Left forelimb (tissue), 1 donor: ENCODE measurements at regions not wholly inside any gene's neighbourhood (a gene's known extent, or its start where the extent isn't known, plus 50 kb on each side); places are given as distances from the start of the nearest gene placed in this dataset.
"Not testable (repeated sequence)": the region's sequence is repeated elsewhere in the genome, so short reads cannot be mapped to it uniquely, and the experiment has no call there.

Experiments used
- DNase-seq: peaks from one replicate; pipeline ENCODE4 v3.0.0-alpha.2; 2018; ENCODE audit warnings: low spot score

DNA sequence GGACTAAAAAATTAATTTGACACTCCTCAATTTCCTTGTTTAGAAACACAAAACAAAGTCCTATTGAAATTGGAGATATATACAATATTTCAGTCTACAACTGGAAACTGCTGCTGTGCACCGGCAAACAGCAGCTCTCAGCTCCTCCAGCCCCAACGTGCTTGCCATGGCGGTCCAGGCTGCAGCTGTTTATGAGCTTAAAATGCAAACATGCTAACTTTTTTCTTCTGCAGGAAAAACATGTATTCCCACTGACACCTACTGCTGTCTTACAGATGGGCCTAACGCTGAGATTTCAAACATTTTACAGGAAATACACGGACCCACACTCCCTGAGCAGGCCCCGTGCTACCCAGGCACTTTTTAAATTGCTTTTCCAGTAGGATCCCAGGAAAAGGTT, 195.5 kb downstream of the BCL11A start:
- DNase-seq: no peak

DNA sequence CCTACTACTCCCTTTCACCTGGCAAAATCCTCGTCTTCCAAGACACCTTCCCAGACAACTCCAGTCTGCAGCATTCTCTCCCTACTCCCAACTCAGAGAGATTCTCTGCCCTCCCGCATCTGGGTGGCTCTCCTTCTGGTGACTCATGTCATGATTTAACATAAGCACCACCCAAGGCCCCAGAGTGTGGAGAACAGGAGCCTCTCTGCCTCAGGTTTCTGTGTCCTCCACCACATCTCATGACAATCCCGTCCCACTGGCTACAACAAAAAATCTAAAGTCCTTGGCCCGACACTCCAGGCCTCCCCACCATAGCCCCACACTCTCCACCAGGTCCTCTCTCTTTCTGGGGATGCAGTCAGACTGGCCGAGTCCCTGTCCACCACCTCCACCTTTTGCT, 197.1 kb downstream of the BCL11A start:
- no peak for DNase-seq

DNA sequence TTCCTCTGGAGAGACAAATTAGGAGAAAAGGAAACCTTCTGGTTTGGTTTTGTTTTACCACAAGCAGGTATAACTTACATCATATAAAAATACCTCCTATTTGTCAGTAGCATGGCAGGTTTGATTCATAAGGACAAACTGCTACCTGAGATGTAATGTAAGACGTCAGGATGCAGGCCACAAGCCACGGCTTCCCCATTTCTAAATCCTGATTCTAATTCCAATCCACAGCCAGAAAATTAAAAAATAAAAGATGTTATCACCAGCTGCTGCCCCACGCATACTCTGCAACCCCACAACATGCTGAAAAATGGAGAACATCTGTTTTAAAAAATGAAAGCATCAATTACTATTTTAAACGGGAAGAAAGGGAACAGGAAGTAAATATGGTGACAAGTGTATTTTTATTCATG, 197.6 kb downstream of the BCL11A start:
- DNase-seq: no peak

DNA sequence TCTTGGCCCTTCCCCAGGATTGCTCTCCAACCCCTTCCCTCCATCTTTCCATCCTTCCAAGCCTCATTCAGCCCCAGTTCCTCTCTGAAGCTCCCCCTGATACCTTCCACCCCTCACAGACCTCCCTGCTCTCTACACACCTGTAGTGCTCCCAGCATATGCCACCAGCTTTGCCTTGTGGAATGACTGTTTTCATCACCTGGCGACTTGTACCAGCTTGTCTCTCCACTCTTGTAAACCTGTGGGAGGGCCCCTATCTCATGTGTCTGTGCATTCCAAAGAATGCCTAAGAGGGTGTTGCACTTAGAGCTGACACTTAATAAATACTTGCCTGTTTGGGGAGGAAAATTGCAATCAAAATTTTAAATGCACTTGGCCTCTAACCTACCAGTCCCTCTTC, 198.7 kb downstream of the BCL11A start:
- no peak for DNase-seq

DNA sequence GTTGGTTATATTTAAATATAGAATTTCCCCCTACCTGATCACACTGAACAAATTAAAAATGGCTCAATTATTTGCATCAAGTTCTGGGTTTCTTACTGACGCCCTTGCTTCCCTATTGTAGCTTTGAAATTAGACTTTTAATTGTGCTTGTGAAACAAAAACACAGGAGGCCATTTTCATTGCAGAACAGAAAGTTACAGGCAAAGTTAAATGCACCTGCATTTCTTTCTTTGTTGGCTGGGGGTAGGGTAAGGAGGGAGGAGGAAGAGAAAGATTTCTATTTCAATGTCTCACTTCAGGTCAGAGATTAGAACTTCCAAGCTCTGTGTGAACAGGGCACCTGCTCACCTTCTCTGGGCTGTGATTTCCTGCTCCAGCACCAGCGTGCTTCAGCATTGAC, 199.6 kb downstream of the BCL11A start:
- DNase-seq: no peak

DNA sequence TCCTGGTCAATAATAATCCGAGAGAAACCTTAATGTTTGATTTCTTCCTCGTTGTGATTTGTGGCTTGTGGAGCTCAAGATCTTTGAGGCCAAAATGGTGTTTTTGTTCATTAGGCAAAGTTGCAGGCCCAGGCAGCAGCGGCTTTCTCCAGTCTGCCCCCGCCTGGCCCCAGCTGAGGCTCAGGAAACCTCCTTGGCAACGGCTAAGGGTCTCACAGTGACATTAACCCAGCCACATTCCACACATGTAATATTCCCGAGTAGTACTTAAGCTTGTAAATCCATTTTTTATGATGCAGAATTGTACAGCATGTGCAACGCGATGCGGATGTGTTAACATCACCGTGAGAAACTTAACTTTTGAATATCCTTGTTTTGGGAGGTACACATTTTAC, 200.1 kb downstream of the BCL11A start:
- DNase-seq: no peak

DNA sequence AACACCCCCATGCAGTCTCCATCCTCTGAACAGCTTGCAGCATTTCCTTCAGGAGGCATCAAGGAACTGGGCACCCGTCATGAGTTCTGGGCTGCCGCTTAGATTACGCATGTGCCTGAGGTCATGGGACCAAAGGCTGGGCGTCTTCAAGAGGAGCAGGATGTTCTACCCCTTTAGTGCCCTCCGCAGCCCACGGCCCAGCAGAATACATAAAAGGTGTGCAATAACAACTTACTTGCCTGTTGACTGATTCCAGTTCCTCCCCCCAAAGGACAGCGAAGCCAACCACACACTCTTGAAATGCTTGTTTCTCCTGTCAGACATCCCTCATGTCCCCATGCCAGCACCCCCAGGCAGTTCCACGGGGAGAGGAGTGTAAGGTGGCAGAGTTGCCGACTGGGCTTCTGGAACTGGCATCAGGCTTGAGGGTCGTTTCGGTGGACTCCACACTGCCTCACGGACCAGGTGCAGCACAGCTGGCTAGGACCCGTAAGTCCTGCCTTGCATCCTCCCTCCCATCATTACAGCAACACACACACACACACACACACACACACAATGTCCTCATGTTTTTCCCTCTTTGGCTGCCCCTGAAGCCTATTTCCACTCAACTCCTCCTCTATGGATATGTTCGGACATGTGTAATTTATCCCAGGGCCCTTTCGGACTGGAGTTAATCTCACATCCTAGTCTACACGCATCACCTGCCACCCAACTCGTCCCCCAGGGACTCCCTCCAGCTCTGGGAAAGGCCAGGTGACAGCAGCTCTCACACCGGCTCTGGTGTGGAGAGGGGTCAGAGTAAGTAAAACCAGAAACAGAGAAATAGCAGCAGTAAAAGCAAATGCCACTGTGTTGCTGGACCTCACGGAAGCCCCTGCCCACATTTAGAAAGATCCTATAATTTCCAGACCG, 200.7 kb downstream of the BCL11A start:
- DNase-seq: no peak

DNA sequence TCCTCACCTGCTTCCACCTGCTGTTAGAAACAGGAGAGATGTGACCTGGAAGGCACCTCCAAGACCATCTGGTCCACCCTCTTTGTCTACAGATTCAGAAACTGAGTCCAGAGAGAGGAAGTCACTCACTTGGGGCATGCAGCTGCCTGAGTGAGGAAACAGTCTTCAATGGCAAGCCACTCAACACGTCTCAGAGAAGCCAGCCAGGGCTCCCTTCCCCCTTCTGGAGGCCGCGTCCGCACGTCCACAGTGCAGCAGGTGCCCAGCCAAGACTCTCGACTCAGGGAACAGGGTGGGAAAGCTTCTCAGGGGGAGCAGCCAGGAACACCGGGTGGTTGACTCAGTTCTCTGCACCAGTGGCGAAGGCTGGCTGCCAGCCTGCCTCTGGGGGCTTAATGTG, 201.7 kb downstream of the BCL11A start:
- no peak for DNase-seq

DNA sequence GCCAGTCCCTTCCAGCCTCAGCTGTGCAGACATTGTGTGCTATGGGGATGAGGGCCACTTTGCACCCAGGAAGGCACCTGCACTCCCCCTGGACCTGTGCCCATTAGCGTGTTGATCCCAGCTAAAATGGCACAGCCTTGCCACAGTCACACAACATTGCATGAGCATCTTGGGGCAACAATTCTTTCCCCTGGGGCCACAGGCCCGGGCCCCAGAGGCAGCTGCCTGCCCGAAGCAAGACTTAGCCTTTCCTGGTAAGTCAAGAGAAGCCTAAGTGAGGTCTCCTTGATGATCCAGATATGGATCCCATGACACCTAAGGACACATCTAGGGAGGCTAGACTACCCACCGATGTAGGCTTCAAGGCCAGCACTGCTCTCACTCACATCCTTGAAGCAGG, 202.1 kb downstream of the BCL11A start:
- no peak for DNase-seq

DNA sequence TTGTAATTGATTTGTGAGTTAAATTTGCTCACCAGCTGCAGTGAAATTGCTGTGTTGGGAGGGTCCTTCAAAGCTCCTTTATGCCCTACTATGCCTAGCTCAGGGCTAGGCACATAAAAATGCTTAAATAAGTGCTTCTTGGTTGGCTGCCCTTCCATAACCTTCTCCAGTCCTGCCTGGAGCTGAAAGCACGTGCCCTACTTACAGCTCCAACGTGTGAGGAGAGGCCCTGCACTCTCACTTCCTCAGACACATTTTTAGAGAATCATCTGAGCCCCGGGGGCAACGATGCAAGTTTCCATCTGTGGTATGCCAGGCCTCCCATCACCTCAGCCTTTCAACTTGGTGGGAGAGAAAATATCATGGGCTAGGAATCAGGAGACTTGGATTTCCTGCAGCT, 202.7 kb downstream of the BCL11A start:
- DNase-seq: no peak

DNA sequence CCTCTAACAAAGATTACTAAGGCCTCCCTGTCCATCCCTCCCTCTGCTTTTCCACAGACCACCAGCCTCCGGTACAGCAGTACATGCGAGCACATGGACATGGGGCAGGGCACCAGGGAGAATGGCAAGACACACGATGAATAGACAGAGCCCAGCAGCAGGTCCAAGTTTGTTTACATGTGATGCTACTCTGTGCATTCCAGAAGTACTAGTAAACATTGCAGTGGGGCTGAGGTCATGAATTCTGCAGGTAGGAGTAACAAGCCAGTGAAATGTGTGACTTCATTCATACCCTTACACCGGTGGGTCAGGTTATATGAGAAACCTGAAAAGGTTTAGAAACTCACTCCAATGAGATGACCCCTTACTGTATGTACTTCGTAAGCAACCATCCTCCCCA, 205.7 kb downstream of the BCL11A start:
- no peak for DNase-seq

DNA sequence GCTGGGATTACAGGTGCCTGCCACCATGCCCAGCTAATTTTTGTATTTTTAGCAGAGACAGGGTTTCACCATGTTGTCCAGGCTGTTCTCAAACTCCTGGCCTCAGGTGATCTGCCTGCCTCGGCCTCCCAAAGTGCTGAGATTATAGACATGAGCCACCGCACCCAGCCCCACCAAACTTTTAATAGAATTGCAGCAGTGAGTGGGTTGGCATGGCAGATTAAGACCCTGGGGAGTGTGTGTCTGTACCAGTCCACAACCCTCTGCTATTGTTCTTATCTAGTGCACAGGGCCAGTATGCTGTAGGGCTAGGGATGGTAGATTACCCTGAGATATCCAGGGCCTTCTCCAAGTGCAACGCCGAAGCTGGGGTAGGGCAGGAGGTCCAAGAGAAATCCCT, 211.0 kb downstream of the BCL11A start:
- not testable (repeated sequence) for DNase-seq

DNA sequence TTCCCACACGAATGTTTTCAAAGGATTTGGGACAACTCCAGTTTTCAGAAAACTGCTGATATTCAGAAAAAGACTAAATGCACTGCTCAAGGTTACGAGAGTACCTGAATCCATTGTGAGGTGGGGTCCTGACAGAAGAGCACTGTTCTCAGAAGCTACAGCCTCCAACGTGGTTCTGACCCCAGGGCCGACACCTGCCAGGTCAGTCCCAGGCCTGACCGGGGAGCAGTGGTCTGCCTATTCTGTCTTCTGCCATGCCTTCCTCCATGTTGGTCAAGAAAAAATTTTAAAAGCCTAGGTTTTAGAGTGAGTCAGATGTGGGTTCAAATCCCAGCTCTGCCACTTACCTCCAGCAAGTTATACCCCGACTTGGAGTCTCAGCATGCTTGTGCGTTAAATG, 212.3 kb downstream of the BCL11A start:
- no peak for DNase-seq

DNA sequence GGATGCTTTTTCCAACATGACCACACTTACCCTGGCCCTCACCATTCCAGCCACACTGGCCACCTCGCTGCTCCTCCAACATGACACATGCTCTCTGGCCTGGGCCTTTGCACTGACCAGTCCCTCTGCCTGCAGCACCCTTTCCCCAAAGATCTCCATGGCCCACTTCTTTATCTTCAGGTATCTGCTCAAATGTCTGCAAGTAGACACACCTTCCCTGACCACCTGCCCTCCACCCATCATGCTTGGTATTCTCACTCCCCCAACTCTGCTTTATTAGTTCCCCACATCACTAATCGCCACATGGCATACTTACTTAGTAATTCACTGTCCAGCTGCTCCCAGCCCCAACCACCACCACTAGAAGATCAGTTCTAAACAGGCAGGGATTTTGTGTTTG, 214.2 kb downstream of the BCL11A start:
- no peak for DNase-seq

DNA sequence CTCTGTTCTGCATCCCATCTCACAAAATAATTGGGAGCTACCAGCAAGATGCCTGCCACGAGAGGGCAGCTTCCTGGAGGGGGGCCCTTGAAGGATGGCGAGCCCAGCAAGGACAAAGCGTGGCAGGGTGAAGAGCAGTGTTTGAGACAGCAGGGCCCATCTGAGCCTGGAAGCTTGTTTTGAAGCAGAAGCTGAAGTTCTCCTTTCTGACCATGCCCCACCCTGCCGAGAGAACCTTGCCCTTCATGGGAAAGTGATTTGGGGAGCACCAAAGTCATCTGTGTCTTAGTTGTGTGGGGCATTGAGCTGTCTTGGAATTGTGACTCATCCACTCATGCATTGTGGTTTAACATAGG, 216.3 kb downstream of the BCL11A start:
- DNase-seq: no peak

DNA sequence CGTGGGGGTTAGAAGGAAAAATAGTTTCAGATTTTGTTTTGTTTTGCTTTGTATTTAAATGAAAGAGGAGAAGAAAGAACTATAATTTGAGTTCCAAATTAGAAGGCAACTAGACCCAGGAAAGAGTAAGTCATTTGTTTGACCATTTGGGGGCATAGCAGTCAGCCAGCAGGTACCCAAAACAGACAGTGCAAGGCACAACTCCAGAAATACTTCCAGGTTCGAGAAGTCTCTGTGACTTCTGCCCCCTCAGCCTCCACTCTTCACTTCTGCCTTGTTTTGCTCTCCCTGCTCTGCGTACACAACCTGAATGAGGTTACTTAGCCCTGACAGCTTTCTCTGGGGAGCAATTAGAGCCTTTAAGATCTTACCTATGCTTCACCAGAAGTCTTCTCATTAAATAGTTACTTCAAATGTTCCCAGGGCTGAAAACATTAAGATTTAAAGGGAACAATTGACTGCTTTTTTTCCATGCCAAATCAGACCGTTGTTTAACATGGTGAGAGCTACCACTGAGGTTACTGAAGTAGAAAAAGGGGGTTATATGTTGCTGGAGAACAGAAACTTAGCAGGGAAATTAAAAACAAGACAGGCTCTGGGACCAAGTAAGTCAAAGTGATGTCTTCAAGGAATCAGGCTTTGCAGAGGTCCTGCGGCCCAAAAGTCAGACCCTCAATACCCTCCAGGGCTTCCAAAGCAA, 216.9 kb downstream of the BCL11A start:
- no peak for DNase-seq

DNA sequence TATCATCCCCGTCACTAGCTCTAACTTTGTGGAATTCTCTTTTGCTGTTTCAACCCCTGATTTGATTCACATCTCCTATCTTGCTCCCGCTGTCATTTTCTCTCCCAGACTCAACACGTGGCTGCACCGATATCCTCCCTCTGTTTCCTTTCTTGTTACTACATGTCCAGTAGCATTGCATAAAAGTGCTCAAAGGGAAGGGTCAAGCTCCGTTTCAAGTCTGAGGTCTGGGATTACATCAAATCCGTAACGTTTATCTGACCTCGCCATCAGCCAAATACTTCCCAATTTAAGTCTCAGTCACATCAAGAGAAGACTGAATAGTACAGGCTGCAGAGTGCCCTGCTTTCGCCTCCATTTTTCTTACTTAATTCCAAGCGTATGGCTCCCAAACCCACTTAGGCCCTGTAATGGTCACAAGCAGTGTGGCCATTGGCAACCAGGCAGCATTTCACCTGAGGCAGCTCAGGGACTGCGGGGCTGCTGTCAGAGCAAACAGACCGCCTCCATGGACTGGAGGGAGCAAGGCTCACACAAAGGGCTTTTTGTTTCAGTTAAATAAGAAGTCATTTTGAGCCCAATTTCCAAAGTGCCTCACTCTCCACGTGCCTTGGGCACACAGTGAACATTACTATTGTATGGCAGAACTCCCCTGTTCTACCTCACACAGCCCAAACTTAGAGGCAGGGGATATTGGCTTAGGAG, 217.8 kb downstream of the BCL11A start:
- DNase-seq: no peak

DNA sequence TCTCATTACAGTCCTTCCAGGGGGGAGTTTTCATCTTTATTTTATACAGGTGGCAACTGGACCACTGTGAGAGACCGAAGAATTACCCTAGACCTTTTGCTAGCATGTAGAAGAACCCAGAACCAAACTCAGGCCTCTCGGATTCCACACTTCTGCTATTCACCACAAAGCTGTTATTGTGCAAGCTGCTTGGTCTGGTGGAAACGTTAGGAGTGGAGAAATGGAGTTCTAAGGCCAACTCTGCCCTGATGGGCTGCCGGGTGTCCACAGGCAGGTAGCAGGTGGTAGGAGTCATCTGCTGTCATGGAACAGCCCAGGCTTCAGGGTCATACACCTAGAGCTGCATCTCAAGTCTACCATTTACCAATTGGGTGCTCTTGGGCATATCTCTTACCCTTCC, 218.8 kb downstream of the BCL11A start:
- no peak for DNase-seq

DNA sequence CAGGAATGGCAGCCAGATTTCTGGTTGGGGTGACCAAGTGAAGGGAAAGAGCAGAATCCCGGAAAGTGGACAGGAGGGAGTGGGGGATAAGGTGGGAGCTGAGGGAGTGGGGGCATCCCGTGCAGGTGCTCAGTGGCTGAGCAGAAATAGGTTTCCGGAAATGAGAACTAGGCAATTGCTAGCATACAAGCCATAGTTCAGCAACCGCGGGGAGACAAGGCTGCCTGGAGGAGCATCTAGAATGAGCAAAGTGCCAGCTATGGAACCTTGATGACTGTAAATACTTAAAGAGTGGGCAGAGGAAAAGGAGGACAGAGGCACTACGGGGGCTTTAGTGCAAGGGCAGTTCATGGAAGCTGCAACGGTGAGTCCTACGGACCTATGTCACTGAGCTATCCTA, 220.2 kb downstream of the BCL11A start:
- no peak for DNase-seq

DNA sequence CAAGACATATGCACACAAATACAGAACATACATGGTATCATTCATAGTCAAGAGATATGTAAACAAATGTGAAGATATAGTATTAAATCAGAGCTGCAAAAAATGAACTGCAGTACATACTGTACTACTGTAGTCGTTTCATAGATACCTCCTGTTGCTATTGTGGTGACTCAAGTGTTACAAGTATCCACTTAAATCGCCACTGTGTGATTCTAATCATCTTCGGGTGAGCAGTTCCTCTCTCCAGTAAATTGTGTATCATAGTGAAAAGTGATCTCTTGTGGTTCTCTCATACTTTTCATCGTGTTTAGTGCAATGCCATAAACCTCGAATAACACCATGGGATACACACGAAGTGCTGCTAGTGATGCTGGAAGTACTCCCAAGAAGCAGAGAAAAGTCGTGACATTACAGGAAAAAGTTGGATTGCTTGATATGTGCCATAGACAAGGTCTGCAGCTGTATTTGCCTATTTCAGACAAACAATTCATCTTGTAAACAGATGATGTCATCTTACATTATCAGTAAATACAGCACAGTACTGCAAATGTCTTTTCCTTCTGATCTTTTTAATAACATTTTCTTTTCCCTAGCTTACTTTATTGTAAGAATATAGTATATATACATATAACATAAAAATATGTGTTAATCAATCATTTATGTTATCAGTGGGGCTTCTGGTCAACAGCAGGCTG, 222.2 kb downstream of the BCL11A start:
- DNase-seq: no peak

DNA sequence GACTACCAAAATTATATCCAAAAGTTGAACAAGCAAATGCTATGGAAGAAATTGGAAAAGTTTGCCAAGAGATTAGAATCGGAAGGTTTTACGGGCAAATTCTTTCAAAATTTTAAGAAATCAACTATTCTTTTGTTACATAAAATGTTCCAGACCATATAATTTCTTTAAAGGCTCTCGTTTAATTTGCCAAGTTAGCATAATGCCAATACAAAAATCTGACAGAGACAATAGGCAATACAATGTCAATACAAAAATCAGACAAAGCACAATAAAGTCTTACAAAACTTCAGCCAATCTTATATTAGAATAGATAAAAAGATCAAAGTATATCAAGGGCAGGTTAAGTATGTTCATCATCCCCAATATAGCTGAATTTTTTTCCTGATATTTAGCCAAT, 224.2 kb downstream of the BCL11A start:
- DNase-seq: no peak

DNA sequence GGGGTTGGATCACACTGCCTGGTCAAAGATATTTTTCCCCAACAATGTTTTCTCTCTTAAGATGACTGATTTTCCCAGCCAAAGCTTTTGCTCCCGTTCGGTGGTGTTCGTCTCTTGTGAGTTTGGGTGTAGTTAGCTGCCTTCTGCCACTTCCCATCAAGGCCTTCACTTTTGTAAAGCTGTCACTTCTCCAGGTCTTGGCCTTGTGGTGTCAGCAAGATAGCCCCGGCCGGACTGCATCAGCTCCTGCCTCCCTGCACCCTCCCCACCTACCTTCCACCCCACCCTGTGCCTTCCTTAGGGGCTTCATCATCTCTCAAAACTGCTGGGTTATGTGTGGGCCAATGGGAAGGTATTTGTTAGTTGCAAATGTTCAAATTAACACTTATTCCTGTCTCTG, 228.9 kb downstream of the BCL11A start:
- no peak for DNase-seq
